ENCODE measurements at regions not wholly inside any gene's neighbourhood (a gene's known extent, or its start where the extent isn't known, plus 50 kb on each side); places are given as distances from the start of the nearest gene placed in this dataset.

- FAIRE-seq (no peak), ATAC-seq (no peak), DNase-seq (ENCODE audit: low spot score) (no peak)
- intact Hi-C loops (cut with micrococcal nuclease; ENCODE audit: unreplicated experiment) (no loop called here), in situ Hi-C loops (cut with HindIII; ENCODE audit: extremely low pct_ligation_motif_present, low pct_unique_long_range_greater_than_20kb) (no loop called here)
- no peak overlapping the region for H3K4me2 ChIP-seq (ENCODE audit: low read depth, low read length)
- H3K9me3 ChIP-seq (ENCODE audit: low read length): no peaks in the 10 kb centered on the region
- no TSS peak for BruUV-seq (replicated peaks)
- WGBS (ENCODE audit: low lambda C conversion rate): 1% methylated on average over 3 of the region's 3 CpGs
- no peak overlapping the region for H3K9ac ChIP-seq (ENCODE audit: insufficient read depth, low read depth, low read length)
- CTCF ChIA-PET (ENCODE audit: low intra/inter-chr PET ratio, low total read pairs): no interaction called here
- H3K4me3 ChIP-seq (replicated peaks in 1 of 3; ENCODE audit: insufficient read depth in 1 of 3, low read depth in 2 of 3, low read length in 3 of 3): no peak overlapping the region
- H3K27me3 ChIP-seq (ENCODE audit: control insufficient read depth in 1 of 2, insufficient read depth in 2 of 2, low read length in 2 of 2): no peaks in the 10 kb centered on the region
- H3K36me3 ChIP-seq (replicated peaks in 1 of 2; ENCODE audit: control insufficient read depth in 1 of 2, insufficient read depth in 2 of 2, low read length in 2 of 2): no peaks in the 10 kb centered on the region
- no peaks in the 10 kb centered on the region for H3K4me1 ChIP-seq (ENCODE audit: insufficient read depth, low read length)
- no peak overlapping the region for H3K27ac ChIP-seq (ENCODE audit: extremely low read length, insufficient read depth, low read length)
- no peak overlapping the region for H2AFZ ChIP-seq (ENCODE audit: low read length)
- POLR2A ChIA-PET: no interaction called here
- TF ChIP-seq ERF (CRISPR knock-in tag; IDR thresholded peaks at IDR 0.05) (no peak), NR1H2 (CRISPR knock-in tag; IDR thresholded peaks at IDR 0.05; ENCODE audit: borderline replicate concordance, low read depth) (no peak), ZNF83 (CRISPR knock-in tag; IDR thresholded peaks at IDR 0.05; ENCODE audit: borderline replicate concordance) (no peak), HNF1A (IDR thresholded peaks at IDR 0.05; ENCODE audit: low read depth) (no peak), HNF1A (CRISPR knock-in tag; IDR thresholded peaks at IDR 0.05; ENCODE audit: borderline replicate concordance) (no peak), ZNF746 (CRISPR knock-in tag; IDR thresholded peaks at IDR 0.05) (no peak), RFXANK (CRISPR knock-in tag; IDR thresholded peaks at IDR 0.05) (no peak), CREB1 (IDR thresholded peaks at IDR 0.05) (no peak), CREB1 (CRISPR knock-in tag; IDR thresholded peaks at IDR 0.05) (no peak), RBFOX2 (IDR thresholded peaks at IDR 0.05; ENCODE audit: low read depth, low read length) (no peak), NFYC (CRISPR knock-in tag; IDR thresholded peaks at IDR 0.05) (no peak), KLF13 (CRISPR knock-in tag; IDR thresholded peaks at IDR 0.05) (no peak), ZNF792 (CRISPR knock-in tag; IDR thresholded peaks at IDR 0.05) (no peak), ATF2 (CRISPR knock-in tag; IDR thresholded peaks at IDR 0.05) (no peak), REXO4 (CRISPR knock-in tag; IDR thresholded peaks at IDR 0.05; ENCODE audit: borderline replicate concordance) (no peak), ZNF230 (CRISPR knock-in tag; IDR thresholded peaks at IDR 0.05) (no peak), TAF1 (CRISPR knock-in tag; IDR thresholded peaks at IDR 0.05) (no peak), TMF1 (CRISPR knock-in tag; IDR thresholded peaks at IDR 0.05; ENCODE audit: low read depth) (no peak), GATA4 (IDR thresholded peaks at IDR 0.05; ENCODE audit: borderline replicate concordance, low read depth) (no peak), MED8 (CRISPR knock-in tag; IDR thresholded peaks at IDR 0.05; ENCODE audit: insufficient replicate concordance) (no peak), NFIB (CRISPR knock-in tag; IDR thresholded peaks at IDR 0.05; ENCODE audit: borderline replicate concordance) (no peak), ZNF260 (CRISPR knock-in tag; IDR thresholded peaks at IDR 0.05; ENCODE audit: borderline replicate concordance, low read depth) (no peak)
- no peaks in the 10 kb centered on the region for H3K79me2 ChIP-seq (ENCODE audit: insufficient read depth, low read length)
- no peaks in the 10 kb centered on the region for H4K20me1 ChIP-seq (ENCODE audit: insufficient read depth, low read length)
Observed at GRCh38 chr2:103875531-103875930, 978.4 kb upstream of the POU3F3 start.

Data from HepG2 (cell line).